Osteoblast (primary cell): ENCODE measurements at regions not wholly inside any gene's neighbourhood (a gene's known extent, or its start where the extent isn't known, plus 50 kb on each side); places are given as distances from the start of the nearest gene placed in this dataset.

Source experiments
- DNase-seq: peaks from one replicate; pipeline ENCODE4 v3.0.0; 2011; ENCODE audit warnings: low spot score, mixed read lengths; ENCODE audit not compliant: insufficient read length; ENCODE audit errors: missing footprints
- H2AFZ ChIP-seq: 2 replicates; pipeline ENCODE4 v1.6.0; 2011; ENCODE audit warnings: mild to moderate bottlenecking, low read length
- H3K27ac ChIP-seq: 2 replicates; pipeline ENCODE4 v1.5.1; 2011; ENCODE audit warnings: mild to moderate bottlenecking, low read depth, low read length, moderate library complexity
- H3K27me3 ChIP-seq: 2 replicates; pipeline ENCODE4 v1.6.0; 2012; ENCODE audit warnings: mild to moderate bottlenecking, control low read depth, inconsistent platforms, low read length, moderate library complexity; ENCODE audit not compliant: insufficient read depth
- H3K36me3 ChIP-seq: 2 replicates; pipeline ENCODE4 v1.5.1; 2011; ENCODE audit warnings: mild to moderate bottlenecking, low read length, control low read depth, moderate library complexity; ENCODE audit not compliant: insufficient read depth
- H3K4me1 ChIP-seq: 2 replicates; pipeline ENCODE4 v1.5.1; 2011; ENCODE audit warnings: mild to moderate bottlenecking, low read length, control low read depth, moderate library complexity; ENCODE audit not compliant: insufficient read depth
- H3K4me2 ChIP-seq: 2 replicates; pipeline ENCODE4 v1.6.0; 2011; ENCODE audit warnings: mild to moderate bottlenecking, low read length; ENCODE audit not compliant: insufficient read depth
- H3K4me3 ChIP-seq: fragments of 200-600 bp; sonication (generic); 3 replicates; pipeline ENCODE4 v1.5.1; 2012; ENCODE audit warnings: mild to moderate bottlenecking, low read length, inconsistent platforms; ENCODE audit not compliant: insufficient read depth
- H3K79me2 ChIP-seq: 2 replicates; pipeline ENCODE4 v1.6.0; 2012; ENCODE audit warnings: mild to moderate bottlenecking, low read length, control low read depth, inconsistent platforms; ENCODE audit not compliant: insufficient read depth
- H3K9me3 ChIP-seq: 2 replicates; pipeline ENCODE4 v1.5.1; 2011; ENCODE audit warnings: low read depth, low read length, control low read depth
- H4K20me1 ChIP-seq: 2 replicates; pipeline ENCODE4 v1.6.0; 2012; ENCODE audit warnings: mild to moderate bottlenecking, low read length, control low read depth; ENCODE audit not compliant: insufficient read depth
- TF ChIP-seq, protein P1 (sequence below): IDR thresholded peaks from 2 replicates; pipeline ENCODE4 v1.5.1; 2011; ENCODE audit warnings: mild to moderate bottlenecking, low read depth, low read length, moderate library complexity; ENCODE audit errors: extremely low read depth

DNA sequence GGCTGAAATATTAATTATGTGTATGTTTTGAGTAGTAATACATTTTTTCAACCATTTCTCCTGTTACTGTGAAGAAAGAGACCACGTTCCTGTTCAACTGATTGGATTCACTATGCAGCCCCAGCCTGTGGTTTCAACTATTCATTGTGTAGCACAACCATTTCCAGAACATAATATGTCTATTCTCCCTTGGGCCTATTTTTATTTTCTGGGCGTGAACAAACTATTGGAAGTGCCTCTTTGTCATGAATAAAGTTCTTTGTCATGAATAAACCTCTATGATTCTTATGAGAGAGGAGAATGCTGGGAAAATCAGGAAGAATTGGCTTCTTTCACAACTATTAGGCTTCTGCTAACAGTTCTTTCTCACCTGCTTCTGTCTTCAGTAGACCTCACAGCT is 152.4 kb downstream of the GNAT3 start:
- Histone ChIP-seq H3K27ac (no peak overlapping the region), H3K79me2 (no peaks in the 10 kb centered on the region), H3K36me3 (no peaks in the 10 kb centered on the region), H3K27me3 (no peaks in the 10 kb centered on the region), H3K4me3 (no peak overlapping the region), H3K9me3 (no peaks in the 10 kb centered on the region), H2AFZ (no peak overlapping the region), H3K4me1 (no peaks in the 10 kb centered on the region), H4K20me1 (no peaks in the 10 kb centered on the region), H3K4me2 (no peak overlapping the region)
- no peak for DNase-seq
- TF ChIP-seq, protein P1, sequence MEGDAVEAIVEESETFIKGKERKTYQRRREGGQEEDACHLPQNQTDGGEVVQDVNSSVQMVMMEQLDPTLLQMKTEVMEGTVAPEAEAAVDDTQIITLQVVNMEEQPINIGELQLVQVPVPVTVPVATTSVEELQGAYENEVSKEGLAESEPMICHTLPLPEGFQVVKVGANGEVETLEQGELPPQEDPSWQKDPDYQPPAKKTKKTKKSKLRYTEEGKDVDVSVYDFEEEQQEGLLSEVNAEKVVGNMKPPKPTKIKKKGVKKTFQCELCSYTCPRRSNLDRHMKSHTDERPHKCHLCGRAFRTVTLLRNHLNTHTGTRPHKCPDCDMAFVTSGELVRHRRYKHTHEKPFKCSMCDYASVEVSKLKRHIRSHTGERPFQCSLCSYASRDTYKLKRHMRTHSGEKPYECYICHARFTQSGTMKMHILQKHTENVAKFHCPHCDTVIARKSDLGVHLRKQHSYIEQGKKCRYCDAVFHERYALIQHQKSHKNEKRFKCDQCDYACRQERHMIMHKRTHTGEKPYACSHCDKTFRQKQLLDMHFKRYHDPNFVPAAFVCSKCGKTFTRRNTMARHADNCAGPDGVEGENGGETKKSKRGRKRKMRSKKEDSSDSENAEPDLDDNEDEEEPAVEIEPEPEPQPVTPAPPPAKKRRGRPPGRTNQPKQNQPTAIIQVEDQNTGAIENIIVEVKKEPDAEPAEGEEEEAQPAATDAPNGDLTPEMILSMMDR = no peak

DNA sequence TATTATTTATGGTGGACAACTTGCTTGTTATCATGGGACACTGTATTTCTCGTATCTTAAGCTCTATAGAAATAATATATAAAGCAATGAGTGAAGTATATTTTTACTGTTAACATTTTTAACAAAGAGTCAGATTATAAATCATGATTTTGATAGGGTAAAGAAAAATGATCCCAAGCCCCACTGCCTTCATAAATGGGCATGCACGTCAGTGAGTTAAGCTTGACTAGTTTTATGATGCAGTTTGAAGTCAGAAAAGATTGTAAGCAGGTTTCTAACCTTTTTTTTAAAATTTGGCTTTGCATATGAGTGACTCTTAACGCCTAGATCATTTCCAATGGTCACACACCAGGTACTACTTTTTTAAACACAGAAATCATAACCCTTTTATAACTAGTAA is 152.8 kb downstream of the GNAT3 start:
- Histone ChIP-seq H2AFZ (no peak overlapping the region), H3K36me3 (no peaks in the 10 kb centered on the region), H4K20me1 (no peaks in the 10 kb centered on the region), H3K4me2 (no peak overlapping the region), H3K4me1 (no peaks in the 10 kb centered on the region), H3K27me3 (no peaks in the 10 kb centered on the region), H3K9me3 (no peaks in the 10 kb centered on the region), H3K4me3 (no peak overlapping the region), H3K27ac (no peak overlapping the region), H3K79me2 (no peaks in the 10 kb centered on the region)
- TF ChIP-seq, protein P1 = no peak
- DNase-seq = no peak

DNA sequence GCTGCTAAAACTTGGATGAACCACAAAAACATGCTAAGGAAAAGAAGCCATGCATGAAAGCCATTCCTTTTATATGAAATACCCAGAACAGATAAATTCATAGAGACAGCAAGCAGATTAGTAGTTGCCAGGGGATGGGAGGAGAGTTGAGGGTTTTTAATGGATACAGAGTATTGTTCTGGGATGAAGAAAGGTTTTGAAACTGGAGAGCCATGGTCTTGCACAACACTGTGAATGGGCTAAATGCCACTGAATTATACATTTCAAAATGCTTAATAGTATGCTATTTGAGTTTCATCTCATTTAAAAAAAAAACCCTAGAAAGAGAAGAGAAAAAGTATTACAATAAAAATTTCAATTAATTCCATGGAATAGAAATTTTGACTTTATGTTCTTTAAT is 154.3 kb downstream of the GNAT3 start:
- no peaks in the 10 kb centered on the region for H3K4me1 ChIP-seq
- no peaks in the 10 kb centered on the region for H3K9me3 ChIP-seq
- DNase-seq = no peak
- H3K36me3 ChIP-seq = no peaks in the 10 kb centered on the region
- no peaks in the 10 kb centered on the region for H4K20me1 ChIP-seq
- no peak overlapping the region for H2AFZ ChIP-seq
- TF ChIP-seq, protein P1 = no peak
- H3K27ac ChIP-seq = no peak overlapping the region
- H3K4me2 ChIP-seq = no peak overlapping the region
- no peak overlapping the region for H3K4me3 ChIP-seq
- no peaks in the 10 kb centered on the region for H3K79me2 ChIP-seq
- H3K27me3 ChIP-seq = no peaks in the 10 kb centered on the region

DNA sequence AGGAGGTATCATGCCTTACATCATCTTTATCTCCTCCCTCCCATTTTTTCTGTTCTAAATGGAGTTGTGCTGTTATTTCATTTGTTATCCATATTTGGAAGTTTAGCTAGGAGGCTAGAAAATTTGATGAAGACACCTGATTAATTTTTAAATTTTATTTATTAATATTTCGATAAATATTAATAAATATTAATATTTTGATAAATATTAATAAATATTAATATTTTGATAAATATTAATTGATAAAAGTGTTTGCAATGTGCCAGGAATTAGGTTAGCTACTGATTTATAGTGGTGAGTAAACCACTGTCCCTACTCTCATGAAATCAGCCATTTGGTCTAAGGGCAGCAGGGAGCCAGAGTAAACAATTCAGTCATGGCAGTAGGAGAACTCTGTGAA is 161.4 kb downstream of the GNAT3 start:
- Histone ChIP-seq H4K20me1 (no peaks in the 10 kb centered on the region), H3K4me1 (peaks cover 5% of the 10 kb centered on the region), H3K4me3 (no peak overlapping the region), H3K79me2 (no peaks in the 10 kb centered on the region), H3K27ac (no peak overlapping the region), H3K9me3 (no peaks in the 10 kb centered on the region), H2AFZ (no peak overlapping the region), H3K36me3 (no peaks in the 10 kb centered on the region), H3K4me2 (no peak overlapping the region), H3K27me3 (no peaks in the 10 kb centered on the region)
- no peak for DNase-seq
- TF ChIP-seq, protein P1 = no peak
